ENCODE measurements at regions not wholly inside any gene's neighbourhood (a gene's known extent, or its start where the extent isn't known, plus 50 kb on each side); places are given as distances from the start of the nearest gene placed in this dataset.

- no peak for DNase-seq (ENCODE audit: low read depth, low spot score)
- H3K4me3 ChIP-seq, result no peak overlapping the region
- H3K27ac ChIP-seq, result no peak overlapping the region
- no peak overlapping the region for H3K9ac ChIP-seq (ENCODE audit: insufficient read length)
- no peaks in the 10 kb centered on the region for H3K9me3 ChIP-seq (ENCODE audit: low read depth, low read length)
- no peak for TF ChIP-seq FOXP2 (optimal IDR thresholded peaks at IDR 0.05; ENCODE audit: control extremely low read depth, extremely low read length, insufficient read depth)
- TF ChIP-seq EZH2 (IDR thresholded peaks at IDR 0.05), result no peak
- TF ChIP-seq POLR2AphosphoS5 (IDR thresholded peaks at IDR 0.05; ENCODE audit: borderline replicate concordance, low read depth, low read length), result no peak
- H3K36me3 ChIP-seq (ENCODE audit: insufficient read depth, low read length), result no peaks in the 10 kb centered on the region
Measured at GRCh38 chr2:183696028-183696427, 571.8 kb downstream of the NUP35 start.

- DNase-seq (ENCODE audit: low read depth, low spot score), result no peak
- no peak for TF ChIP-seq POLR2AphosphoS5 (IDR thresholded peaks at IDR 0.05; ENCODE audit: borderline replicate concordance, low read depth, low read length)
- no peak for TF ChIP-seq FOXP2 (optimal IDR thresholded peaks at IDR 0.05; ENCODE audit: control extremely low read depth, extremely low read length, insufficient read depth)
- TF ChIP-seq EZH2 (IDR thresholded peaks at IDR 0.05), result no peak
- Histone ChIP-seq H3K9ac (ENCODE audit: insufficient read length) (no peak overlapping the region), H3K36me3 (ENCODE audit: insufficient read depth, low read length) (no peaks in the 10 kb centered on the region), H3K9me3 (ENCODE audit: low read depth, low read length) (no peaks in the 10 kb centered on the region), H3K4me3 (no peak overlapping the region), H3K27ac (no peak overlapping the region)
Measured at GRCh38 chr2:183709829-183710228, 585.6 kb downstream of the NUP35 start.

- H3K36me3 ChIP-seq (ENCODE audit: insufficient read depth, low read length), result no peaks in the 10 kb centered on the region
- no peak overlapping the region for H3K27ac ChIP-seq
- H3K9me3 ChIP-seq (ENCODE audit: low read depth, low read length), result no peaks in the 10 kb centered on the region
- no peak overlapping the region for H3K9ac ChIP-seq (ENCODE audit: insufficient read length)
- TF ChIP-seq FOXP2 (optimal IDR thresholded peaks at IDR 0.05; ENCODE audit: control extremely low read depth, extremely low read length, insufficient read depth) (no peak), EZH2 (IDR thresholded peaks at IDR 0.05) (no peak), POLR2AphosphoS5 (IDR thresholded peaks at IDR 0.05; ENCODE audit: borderline replicate concordance, low read depth, low read length) (no peak)
- no peak overlapping the region for H3K4me3 ChIP-seq
- no peak for DNase-seq (ENCODE audit: low read depth, low spot score)
Measured at GRCh38 chr2:183718246-183718645, 594.0 kb downstream of the NUP35 start.

GRCh38 chr2:183723278-183723677 lies 599.0 kb downstream of the NUP35 start:
- TF ChIP-seq FOXP2 (optimal IDR thresholded peaks at IDR 0.05; ENCODE audit: control extremely low read depth, extremely low read length, insufficient read depth), result no peak
- no peak for TF ChIP-seq POLR2AphosphoS5 (IDR thresholded peaks at IDR 0.05; ENCODE audit: borderline replicate concordance, low read depth, low read length)
- TF ChIP-seq EZH2 (IDR thresholded peaks at IDR 0.05), result no peak
- H3K9ac ChIP-seq (ENCODE audit: insufficient read length), result no peak overlapping the region
- no peak overlapping the region for H3K4me3 ChIP-seq
- H3K9me3 ChIP-seq (ENCODE audit: low read depth, low read length), result no peaks in the 10 kb centered on the region
- no peak for DNase-seq (ENCODE audit: low read depth, low spot score)
- no peak overlapping the region for H3K27ac ChIP-seq
- H3K36me3 ChIP-seq (ENCODE audit: insufficient read depth, low read length), result no peaks in the 10 kb centered on the region

GRCh38 chr2:183729380-183729779 lies 605.1 kb downstream of the NUP35 start:
- DNase-seq (ENCODE audit: low read depth, low spot score), result no peak
- no peaks in the 10 kb centered on the region for H3K9me3 ChIP-seq (ENCODE audit: low read depth, low read length)
- no peaks in the 10 kb centered on the region for H3K36me3 ChIP-seq (ENCODE audit: insufficient read depth, low read length)
- no peak overlapping the region for H3K9ac ChIP-seq (ENCODE audit: insufficient read length)
- no peak for TF ChIP-seq FOXP2 (optimal IDR thresholded peaks at IDR 0.05; ENCODE audit: control extremely low read depth, extremely low read length, insufficient read depth)
- TF ChIP-seq EZH2 (IDR thresholded peaks at IDR 0.05), result no peak
- TF ChIP-seq POLR2AphosphoS5 (IDR thresholded peaks at IDR 0.05; ENCODE audit: borderline replicate concordance, low read depth, low read length), result no peak
- no peak overlapping the region for H3K4me3 ChIP-seq
- H3K27ac ChIP-seq, result no peak overlapping the region

GRCh38 chr2:183740241-183740640 lies 616.0 kb downstream of the NUP35 start:
- H3K4me3 ChIP-seq, result no peak overlapping the region
- no peak overlapping the region for H3K27ac ChIP-seq
- no peaks in the 10 kb centered on the region for H3K36me3 ChIP-seq (ENCODE audit: insufficient read depth, low read length)
- no peak for TF ChIP-seq EZH2 (IDR thresholded peaks at IDR 0.05)
- TF ChIP-seq FOXP2 (optimal IDR thresholded peaks at IDR 0.05; ENCODE audit: control extremely low read depth, extremely low read length, insufficient read depth), result no peak
- TF ChIP-seq POLR2AphosphoS5 (IDR thresholded peaks at IDR 0.05; ENCODE audit: borderline replicate concordance, low read depth, low read length), result no peak
- no peak for DNase-seq (ENCODE audit: low read depth, low spot score)
- H3K9me3 ChIP-seq (ENCODE audit: low read depth, low read length), result no peaks in the 10 kb centered on the region
- H3K9ac ChIP-seq (ENCODE audit: insufficient read length), result no peak overlapping the region

GRCh38 chr2:183752571-183752970 lies 628.3 kb downstream of the NUP35 start:
- DNase-seq (ENCODE audit: low read depth, low spot score), result no peak
- Histone ChIP-seq H3K4me3 (no peak overlapping the region), H3K9ac (ENCODE audit: insufficient read length) (no peak overlapping the region), H3K36me3 (ENCODE audit: insufficient read depth, low read length) (no peaks in the 10 kb centered on the region), H3K9me3 (ENCODE audit: low read depth, low read length) (no peaks in the 10 kb centered on the region), H3K27ac (no peak overlapping the region)
- no peak for TF ChIP-seq POLR2AphosphoS5 (IDR thresholded peaks at IDR 0.05; ENCODE audit: borderline replicate concordance, low read depth, low read length)
- TF ChIP-seq FOXP2 (optimal IDR thresholded peaks at IDR 0.05; ENCODE audit: control extremely low read depth, extremely low read length, insufficient read depth), result no peak
- no peak for TF ChIP-seq EZH2 (IDR thresholded peaks at IDR 0.05)

GRCh38 chr2:183759033-183759432 lies 634.8 kb downstream of the NUP35 start:
- Histone ChIP-seq H3K4me3 (no peak overlapping the region), H3K9me3 (ENCODE audit: low read depth, low read length) (no peaks in the 10 kb centered on the region), H3K9ac (ENCODE audit: insufficient read length) (no peak overlapping the region), H3K27ac (no peak overlapping the region), H3K36me3 (ENCODE audit: insufficient read depth, low read length) (no peaks in the 10 kb centered on the region)
- no peak for DNase-seq (ENCODE audit: low read depth, low spot score)
- TF ChIP-seq POLR2AphosphoS5 (IDR thresholded peaks at IDR 0.05; ENCODE audit: borderline replicate concordance, low read depth, low read length) (no peak), EZH2 (IDR thresholded peaks at IDR 0.05) (no peak), FOXP2 (optimal IDR thresholded peaks at IDR 0.05; ENCODE audit: control extremely low read depth, extremely low read length, insufficient read depth) (no peak)

- Histone ChIP-seq H3K27ac (no peak overlapping the region), H3K9me3 (ENCODE audit: low read depth, low read length) (no peaks in the 10 kb centered on the region), H3K4me3 (no peak overlapping the region), H3K9ac (ENCODE audit: insufficient read length) (no peak overlapping the region), H3K36me3 (ENCODE audit: insufficient read depth, low read length) (no peaks in the 10 kb centered on the region)
- DNase-seq (ENCODE audit: low read depth, low spot score), result no peak
- TF ChIP-seq EZH2 (IDR thresholded peaks at IDR 0.05), result no peak
- TF ChIP-seq FOXP2 (optimal IDR thresholded peaks at IDR 0.05; ENCODE audit: control extremely low read depth, extremely low read length, insufficient read depth), result no peak
Measured at GRCh38 chr2:183773775-183774174, 649.5 kb downstream of the NUP35 start.
